ENCODE measurements at regions not wholly inside any gene's neighbourhood (a gene's known extent, or its start where the extent isn't known, plus 50 kb on each side); places are given as distances from the start of the nearest gene placed in this dataset.

- Histone ChIP-seq H4K20me1 (ENCODE audit: insufficient read depth, low read length) (no peaks in the 10 kb centered on the region), H3K27me3 (ENCODE audit: insufficient read depth, low read length) (no peaks in the 10 kb centered on the region), H3K4me2 (ENCODE audit: low read length) (no peak overlapping the region), H3K27ac (ENCODE audit: low read depth, low read length) (no peak overlapping the region), H3K79me2 (ENCODE audit: insufficient read depth, low read length) (no peaks in the 10 kb centered on the region), H3K9ac (ENCODE audit: low read length) (no peak overlapping the region), H3K4me3 (ENCODE audit: insufficient read depth, low read depth, low read length) (no peak overlapping the region), H3K9me3 (ENCODE audit: insufficient read depth, low read depth, low read length) (no peaks in the 10 kb centered on the region), H3K36me3 (ENCODE audit: insufficient read depth, low read length) (no peaks in the 10 kb centered on the region), H3K4me1 (ENCODE audit: insufficient read depth, low read length) (no peaks in the 10 kb centered on the region), H2AFZ (ENCODE audit: low read depth, low read length) (no peak overlapping the region)
- no peak for TF ChIP-seq EZH2 (IDR thresholded peaks at IDR 0.05; ENCODE audit: insufficient read depth, low read length)
- TF ChIP-seq, protein P1, sequence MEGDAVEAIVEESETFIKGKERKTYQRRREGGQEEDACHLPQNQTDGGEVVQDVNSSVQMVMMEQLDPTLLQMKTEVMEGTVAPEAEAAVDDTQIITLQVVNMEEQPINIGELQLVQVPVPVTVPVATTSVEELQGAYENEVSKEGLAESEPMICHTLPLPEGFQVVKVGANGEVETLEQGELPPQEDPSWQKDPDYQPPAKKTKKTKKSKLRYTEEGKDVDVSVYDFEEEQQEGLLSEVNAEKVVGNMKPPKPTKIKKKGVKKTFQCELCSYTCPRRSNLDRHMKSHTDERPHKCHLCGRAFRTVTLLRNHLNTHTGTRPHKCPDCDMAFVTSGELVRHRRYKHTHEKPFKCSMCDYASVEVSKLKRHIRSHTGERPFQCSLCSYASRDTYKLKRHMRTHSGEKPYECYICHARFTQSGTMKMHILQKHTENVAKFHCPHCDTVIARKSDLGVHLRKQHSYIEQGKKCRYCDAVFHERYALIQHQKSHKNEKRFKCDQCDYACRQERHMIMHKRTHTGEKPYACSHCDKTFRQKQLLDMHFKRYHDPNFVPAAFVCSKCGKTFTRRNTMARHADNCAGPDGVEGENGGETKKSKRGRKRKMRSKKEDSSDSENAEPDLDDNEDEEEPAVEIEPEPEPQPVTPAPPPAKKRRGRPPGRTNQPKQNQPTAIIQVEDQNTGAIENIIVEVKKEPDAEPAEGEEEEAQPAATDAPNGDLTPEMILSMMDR (IDR thresholded peaks at IDR 0.05; ENCODE audit: insufficient read depth, low read depth, low read length): no peak
- DNase-seq (ENCODE audit: low read depth) (no peak), FAIRE-seq (no peak)
- H3K27me3 Mint-ChIP-seq (ENCODE audit: low read depth, unreplicated experiment): peaks cover 55% of the 10 kb centered on the region
- H3K9me3 Mint-ChIP-seq (ENCODE audit: unreplicated experiment): no peaks in the 10 kb centered on the region
- H3K27ac Mint-ChIP-seq (ENCODE audit: unreplicated experiment): no peak overlapping the region
- no peaks in the 10 kb centered on the region for H3K36me3 Mint-ChIP-seq (ENCODE audit: low read depth, unreplicated experiment)
- H3K4me3 Mint-ChIP-seq (ENCODE audit: unreplicated experiment): no peak overlapping the region
- H3K4me1 Mint-ChIP-seq (ENCODE audit: low read depth, unreplicated experiment): peaks cover 3% of the 10 kb centered on the region
Measured at GRCh38 chr5:2019716-2020115, 137.0 kb upstream of the IRX4 start.

- no peak for DNase-seq (ENCODE audit: low read depth)
- TF ChIP-seq EZH2 (IDR thresholded peaks at IDR 0.05; ENCODE audit: insufficient read depth, low read length): no peak
- TF ChIP-seq, protein P1 (IDR thresholded peaks at IDR 0.05; ENCODE audit: insufficient read depth, low read depth, low read length): no peak
- peaks cover 58% of the 10 kb centered on the region for H3K27me3 Mint-ChIP-seq (ENCODE audit: low read depth, unreplicated experiment)
- Histone ChIP-seq H3K4me1 (ENCODE audit: insufficient read depth, low read length) (no peaks in the 10 kb centered on the region), H4K20me1 (ENCODE audit: insufficient read depth, low read length) (no peaks in the 10 kb centered on the region), H3K4me3 (ENCODE audit: insufficient read depth, low read depth, low read length) (no peak overlapping the region), H3K9me3 (ENCODE audit: insufficient read depth, low read depth, low read length) (no peaks in the 10 kb centered on the region), H2AFZ (ENCODE audit: low read depth, low read length) (no peak overlapping the region), H3K9ac (ENCODE audit: low read length) (no peak overlapping the region), H3K36me3 (ENCODE audit: insufficient read depth, low read length) (no peaks in the 10 kb centered on the region), H3K79me2 (ENCODE audit: insufficient read depth, low read length) (no peaks in the 10 kb centered on the region), H3K27ac (ENCODE audit: low read depth, low read length) (no peak overlapping the region), H3K27me3 (ENCODE audit: insufficient read depth, low read length) (no peaks in the 10 kb centered on the region), H3K4me2 (ENCODE audit: low read length) (no peak overlapping the region)
- peaks cover 3% of the 10 kb centered on the region for H3K4me1 Mint-ChIP-seq (ENCODE audit: low read depth, unreplicated experiment)
- FAIRE-seq: no peak
- no peaks in the 10 kb centered on the region for H3K9me3 Mint-ChIP-seq (ENCODE audit: unreplicated experiment)
- H3K27ac Mint-ChIP-seq (ENCODE audit: unreplicated experiment): no peak overlapping the region
- no peaks in the 10 kb centered on the region for H3K36me3 Mint-ChIP-seq (ENCODE audit: low read depth, unreplicated experiment)
- no peak overlapping the region for H3K4me3 Mint-ChIP-seq (ENCODE audit: unreplicated experiment)
Measured at GRCh38 chr5:2018390-2018724, 135.6 kb upstream of the IRX4 start.

DNA sequence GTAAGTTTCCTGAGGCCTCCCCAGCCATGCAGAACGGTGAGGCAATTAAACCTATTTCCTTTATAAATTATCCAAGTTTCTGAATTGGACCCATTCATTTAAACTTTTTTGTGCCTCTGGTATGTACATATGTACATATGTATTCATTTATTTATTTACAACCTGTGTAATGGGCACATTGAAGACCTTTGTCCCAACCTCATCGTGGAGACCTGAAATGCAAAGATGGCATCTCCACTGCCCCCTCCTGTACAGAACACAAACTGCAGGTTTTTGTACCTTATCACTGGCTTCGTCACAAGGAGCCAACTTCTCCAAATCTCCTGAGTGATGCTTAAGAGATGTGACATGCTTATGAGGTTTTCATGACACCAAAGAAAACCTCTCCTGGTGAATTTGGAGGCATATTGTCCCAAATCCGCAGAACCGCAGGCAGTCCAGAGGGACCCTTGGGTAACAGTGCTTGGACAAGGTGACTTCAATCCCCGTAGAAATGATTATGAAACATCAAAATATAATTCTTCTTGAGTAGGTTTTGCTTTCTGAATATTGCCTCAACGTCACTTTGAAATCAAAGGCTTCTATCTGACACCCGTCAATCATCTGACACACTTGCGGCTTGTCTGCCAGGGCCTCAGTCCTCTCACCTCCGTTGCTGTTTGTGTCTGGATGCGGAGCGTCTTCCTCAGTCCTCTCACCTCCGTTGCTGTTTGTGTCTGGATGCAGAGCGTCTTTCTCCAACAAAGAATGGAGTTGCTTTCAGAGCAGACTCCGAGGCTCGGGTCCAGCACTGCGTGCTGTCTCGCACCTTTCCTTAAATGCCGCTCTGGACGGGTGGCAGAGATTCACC, 135.0 kb upstream of the IRX4 start:
- Histone ChIP-seq H3K27ac (ENCODE audit: low read depth, low read length) (no peak overlapping the region), H3K4me2 (ENCODE audit: low read length) (no peak overlapping the region), H3K9ac (ENCODE audit: low read length) (no peak overlapping the region), H3K36me3 (ENCODE audit: insufficient read depth, low read length) (no peaks in the 10 kb centered on the region), H3K27me3 (ENCODE audit: insufficient read depth, low read length) (no peaks in the 10 kb centered on the region), H3K79me2 (ENCODE audit: insufficient read depth, low read length) (no peaks in the 10 kb centered on the region), H3K9me3 (ENCODE audit: insufficient read depth, low read depth, low read length) (no peaks in the 10 kb centered on the region), H2AFZ (ENCODE audit: low read depth, low read length) (no peak overlapping the region), H3K4me3 (ENCODE audit: insufficient read depth, low read depth, low read length) (no peak overlapping the region), H4K20me1 (ENCODE audit: insufficient read depth, low read length) (no peaks in the 10 kb centered on the region), H3K4me1 (ENCODE audit: insufficient read depth, low read length) (no peaks in the 10 kb centered on the region)
- Mint-ChIP-seq H3K36me3 (ENCODE audit: low read depth, unreplicated experiment) (no peaks in the 10 kb centered on the region), H3K9me3 (ENCODE audit: unreplicated experiment) (no peaks in the 10 kb centered on the region), H3K4me3 (ENCODE audit: unreplicated experiment) (no peak overlapping the region), H3K4me1 (ENCODE audit: low read depth, unreplicated experiment) (peaks cover 3% of the 10 kb centered on the region), H3K27me3 (ENCODE audit: low read depth, unreplicated experiment) (peaks cover 52% of the 10 kb centered on the region), H3K27ac (ENCODE audit: unreplicated experiment) (no peak overlapping the region)
- DNase-seq (ENCODE audit: low read depth) (no peak), FAIRE-seq (no peak)
- TF ChIP-seq, protein P1 (IDR thresholded peaks at IDR 0.05; ENCODE audit: insufficient read depth, low read depth, low read length): peak; percentile 23
- TF ChIP-seq EZH2 (IDR thresholded peaks at IDR 0.05; ENCODE audit: insufficient read depth, low read length): no peak

Data from astrocyte (in vitro differentiated cells and primary cell).